ENCODE measurements at regions not wholly inside any gene's neighbourhood (a gene's known extent, or its start where the extent isn't known, plus 50 kb on each side); places are given as distances from the start of the nearest gene placed in this dataset.
A peak's percentile ranks its signal among the peaks of the same experiment; 100 is the strongest.

DNA sequence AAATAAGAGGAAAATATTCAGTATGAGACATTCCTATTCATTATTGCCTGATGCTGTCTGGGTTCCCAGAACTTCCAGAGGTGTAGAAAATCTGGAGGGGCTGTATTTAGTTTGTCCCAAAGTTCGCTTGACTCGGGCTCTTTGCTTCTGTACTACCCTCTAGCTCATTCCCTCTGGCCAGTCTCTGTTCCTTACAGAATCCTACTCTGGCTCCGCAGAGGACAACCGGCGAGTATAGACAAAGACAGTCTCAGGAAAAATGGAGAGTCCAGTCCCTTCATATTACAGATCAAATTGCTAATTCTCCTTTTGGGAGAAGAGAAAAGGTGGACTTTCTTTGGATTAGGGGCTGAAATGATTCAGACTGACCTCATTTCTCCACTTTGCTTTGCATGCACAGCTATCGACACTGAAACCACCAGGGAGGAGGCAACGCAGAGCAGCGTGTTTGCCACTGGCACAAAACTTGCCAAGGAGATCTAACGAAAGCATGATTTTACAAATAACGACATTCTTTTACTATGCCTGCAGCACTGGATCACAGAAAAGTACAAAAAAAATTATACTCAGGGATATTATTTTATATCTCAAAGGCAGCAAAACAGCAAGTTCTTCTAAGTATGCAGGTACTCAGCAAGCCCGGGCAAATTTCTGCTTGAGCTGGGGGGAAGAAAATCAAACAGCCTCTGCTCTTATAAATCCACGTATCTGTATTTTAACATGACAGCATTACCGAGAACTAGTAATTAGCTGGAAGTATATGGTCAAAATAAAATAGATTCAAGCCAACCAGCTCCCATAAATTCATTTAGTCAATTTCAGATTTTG lies 279.7 kb downstream of the NPR3 start:
- DNase-seq: no peak

DNA sequence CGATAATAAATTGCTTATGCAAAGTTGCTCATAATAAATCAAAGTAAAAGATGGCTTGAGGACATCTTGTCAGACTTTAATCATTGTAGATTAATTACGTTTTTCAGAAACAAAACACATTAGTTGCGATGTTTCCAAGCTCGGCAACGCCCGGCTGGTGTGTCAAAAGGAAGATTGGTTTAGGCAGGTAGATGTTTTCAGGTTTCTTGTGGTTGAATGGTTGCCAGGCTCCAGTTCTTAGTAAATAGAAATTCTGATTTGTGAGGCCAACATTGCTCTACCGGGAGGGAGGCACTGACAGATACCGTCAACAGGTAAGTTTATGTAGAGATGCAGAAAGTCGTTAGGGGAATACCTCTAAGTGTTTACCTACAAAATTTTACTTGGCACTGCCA lies 280.3 kb downstream of the NPR3 start:
- no peak for DNase-seq

DNA sequence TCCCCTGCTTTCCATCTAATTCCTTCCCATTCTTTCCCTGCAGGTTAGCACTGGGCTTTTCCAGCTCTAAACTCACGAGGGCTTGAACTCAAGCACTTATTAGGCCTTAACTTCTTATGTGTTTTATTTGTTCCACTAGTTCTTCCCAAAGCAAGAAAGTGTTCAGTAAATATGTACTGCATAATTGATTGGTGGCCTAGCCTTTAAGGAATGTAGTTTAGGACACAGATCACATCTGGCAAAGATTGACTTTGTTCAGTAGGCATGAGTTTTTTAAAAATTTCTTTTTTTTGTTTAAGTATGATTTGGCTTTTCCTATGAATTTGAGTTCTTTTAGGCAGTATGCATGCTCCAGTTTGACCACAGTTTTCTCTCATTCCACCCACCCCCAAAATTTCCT lies 285.2 kb downstream of the NPR3 start:
- no peak for DNase-seq

DNA sequence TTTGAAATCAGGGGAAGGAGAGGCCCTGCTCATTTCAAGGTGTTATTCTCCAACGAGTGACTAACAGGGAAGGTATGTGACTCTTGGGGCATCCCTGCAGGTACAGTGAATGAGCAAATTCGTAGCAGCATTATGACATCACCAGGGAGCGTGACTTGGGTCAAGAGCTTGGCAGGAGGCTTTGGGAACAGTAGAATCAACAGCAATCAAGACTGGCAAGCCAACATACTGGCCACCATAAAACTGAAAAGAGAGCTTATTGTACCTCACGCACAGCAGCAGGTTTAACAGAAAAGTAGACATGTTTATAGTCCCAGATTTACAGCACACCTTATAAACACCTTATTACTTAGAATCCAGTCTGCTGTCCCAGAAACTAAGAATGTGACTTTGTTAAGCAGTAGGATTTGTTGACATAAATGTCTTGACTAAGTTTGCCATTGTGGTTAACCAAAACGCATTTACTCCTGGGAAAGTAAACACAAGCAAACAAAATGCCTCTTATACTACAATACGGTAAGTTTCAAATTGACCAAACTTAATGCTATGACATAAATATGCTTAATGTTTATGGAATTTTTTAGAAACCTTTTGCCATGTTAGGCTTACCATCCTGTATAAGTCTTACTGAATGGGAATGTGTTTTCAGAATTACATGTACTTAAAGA lies 297.8 kb downstream of the NPR3 start:
- no peak for DNase-seq

DNA sequence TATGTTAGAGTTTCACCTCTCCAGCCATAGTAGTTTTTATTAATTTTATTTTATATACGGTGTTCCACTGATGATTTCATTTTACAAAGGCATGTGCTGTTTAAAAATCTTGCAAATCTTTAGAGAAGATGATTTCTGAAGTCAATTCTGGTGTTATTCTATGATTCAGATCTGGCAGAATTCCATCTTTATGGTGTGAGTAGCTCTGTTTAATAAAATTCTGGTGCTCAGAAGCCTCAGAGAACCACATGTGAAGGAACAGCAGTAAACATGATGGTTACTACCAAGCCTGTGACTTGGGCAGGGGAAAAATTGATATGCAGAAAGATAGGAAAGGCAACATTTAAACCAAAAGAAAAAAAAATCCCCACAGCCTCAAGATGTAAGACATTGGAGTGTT lies 299.7 kb downstream of the NPR3 start:
- DNase-seq: peak; percentile 66

DNA sequence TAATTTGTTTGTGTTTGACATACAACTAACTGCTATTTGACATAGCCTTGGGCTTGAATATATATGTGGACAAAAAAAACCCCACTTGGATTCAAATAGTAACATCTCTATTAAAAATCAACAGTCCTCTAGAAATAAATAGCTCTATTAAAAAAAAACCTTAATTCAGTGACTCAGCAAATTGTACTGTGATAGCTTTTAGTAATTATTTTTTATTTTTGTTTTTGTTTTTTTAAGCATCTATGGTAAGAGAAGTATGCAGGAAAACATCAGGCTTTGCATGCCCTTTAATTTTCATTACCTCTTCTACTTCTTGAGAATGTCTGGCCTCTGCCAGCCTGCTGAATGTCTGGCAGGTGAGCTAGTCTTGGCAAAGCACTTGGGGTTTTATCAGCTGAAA lies 300.7 kb downstream of the NPR3 start:
- no peak for DNase-seq

DNA sequence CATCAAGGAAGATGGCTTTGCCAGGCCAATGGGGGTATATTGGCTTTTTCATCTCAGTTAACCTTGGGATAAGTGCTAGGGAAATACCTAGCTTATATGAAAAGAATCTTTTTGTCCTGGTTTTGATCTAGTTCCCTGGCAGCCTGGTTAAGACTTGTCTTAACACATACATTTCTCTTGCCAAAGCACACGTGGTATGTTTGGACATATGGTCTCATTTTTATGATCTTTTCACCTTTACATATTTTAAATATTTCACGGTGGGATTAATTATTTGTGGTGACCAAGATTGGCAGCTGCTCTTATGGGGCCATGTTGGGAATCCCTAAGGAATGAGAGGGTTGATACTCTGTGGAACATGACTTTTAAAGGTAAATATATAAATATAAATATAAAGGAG lies 312.5 kb downstream of the NPR3 start:
- DNase-seq: peak; percentile 86

DNA sequence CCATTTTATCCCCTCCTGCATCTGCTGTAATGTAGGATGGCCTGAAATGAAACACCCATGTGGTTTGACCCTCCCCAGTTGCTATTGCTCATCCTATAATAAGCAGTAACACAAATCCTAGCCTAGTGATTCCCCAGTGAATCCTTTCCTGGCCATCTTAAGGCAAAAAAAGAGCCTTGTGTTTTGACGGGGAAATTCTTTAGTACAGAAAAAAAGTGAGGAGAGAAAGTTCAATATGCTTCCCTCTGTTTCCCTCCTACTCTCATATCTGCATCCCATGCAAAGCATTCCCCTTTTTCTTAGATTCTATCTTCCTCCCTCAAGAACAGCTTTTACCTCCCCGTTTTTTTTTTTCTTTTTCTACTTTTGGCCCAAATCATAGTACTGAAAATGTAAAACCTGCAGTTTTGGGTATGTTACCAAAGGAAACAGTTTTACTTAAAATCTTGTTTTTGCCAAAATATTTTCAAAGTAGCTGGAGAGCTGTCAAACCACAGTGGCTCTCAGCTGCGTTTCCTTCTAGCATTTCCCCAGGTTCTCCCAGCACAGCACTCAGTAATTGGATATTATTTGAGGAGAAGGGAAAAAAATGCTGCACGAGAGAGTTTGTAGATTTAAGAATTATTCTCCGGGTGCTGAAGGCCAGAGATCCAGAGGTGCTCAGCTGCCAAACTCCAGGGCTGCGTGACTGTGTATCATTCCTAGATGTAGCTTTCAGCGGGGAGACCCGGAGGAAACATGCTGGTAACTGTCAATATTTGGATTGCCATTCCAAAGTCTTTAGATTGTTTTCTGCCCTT lies 321.4 kb downstream of the NPR3 start:
- DNase-seq: peak; percentile 84

DNA sequence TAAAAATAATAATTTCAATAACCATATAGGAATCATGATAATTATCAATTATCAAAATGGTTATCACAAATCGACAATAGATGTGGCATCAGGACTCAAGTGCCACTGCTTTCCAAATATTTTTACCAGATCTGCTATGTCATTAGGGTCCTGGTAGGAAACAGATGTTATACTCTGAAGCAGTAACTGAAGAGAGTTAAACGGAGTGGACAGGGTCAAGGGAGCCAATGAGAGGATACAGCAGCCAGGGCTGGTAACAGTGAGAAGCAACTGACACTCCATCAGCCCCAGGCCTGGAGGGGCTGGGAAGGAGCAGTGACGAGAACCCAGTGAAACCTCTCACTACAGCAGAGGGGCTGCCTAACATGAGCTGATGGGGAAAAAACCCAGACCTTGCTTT lies 322.4 kb downstream of the NPR3 start:
- no peak for DNase-seq

DNA sequence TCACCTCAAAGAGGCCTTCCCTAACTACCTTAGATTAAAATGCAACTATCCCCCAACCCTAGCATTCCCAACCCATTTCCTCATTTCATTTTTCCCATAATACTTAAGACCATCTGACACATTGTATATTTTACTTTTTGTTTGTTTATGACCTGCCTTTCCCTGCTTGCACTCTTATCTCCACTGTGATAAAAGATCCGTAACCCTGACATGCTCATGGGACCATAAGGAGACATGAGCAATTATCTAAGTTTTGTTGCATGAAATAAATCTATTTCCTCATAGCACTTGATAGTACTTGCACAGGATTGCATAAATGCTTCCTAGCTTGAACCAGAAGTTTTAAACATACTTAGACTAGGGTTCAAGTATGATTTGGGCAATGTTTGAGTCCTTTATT lies 323.7 kb downstream of the NPR3 start:
- no peak for DNase-seq

DNA sequence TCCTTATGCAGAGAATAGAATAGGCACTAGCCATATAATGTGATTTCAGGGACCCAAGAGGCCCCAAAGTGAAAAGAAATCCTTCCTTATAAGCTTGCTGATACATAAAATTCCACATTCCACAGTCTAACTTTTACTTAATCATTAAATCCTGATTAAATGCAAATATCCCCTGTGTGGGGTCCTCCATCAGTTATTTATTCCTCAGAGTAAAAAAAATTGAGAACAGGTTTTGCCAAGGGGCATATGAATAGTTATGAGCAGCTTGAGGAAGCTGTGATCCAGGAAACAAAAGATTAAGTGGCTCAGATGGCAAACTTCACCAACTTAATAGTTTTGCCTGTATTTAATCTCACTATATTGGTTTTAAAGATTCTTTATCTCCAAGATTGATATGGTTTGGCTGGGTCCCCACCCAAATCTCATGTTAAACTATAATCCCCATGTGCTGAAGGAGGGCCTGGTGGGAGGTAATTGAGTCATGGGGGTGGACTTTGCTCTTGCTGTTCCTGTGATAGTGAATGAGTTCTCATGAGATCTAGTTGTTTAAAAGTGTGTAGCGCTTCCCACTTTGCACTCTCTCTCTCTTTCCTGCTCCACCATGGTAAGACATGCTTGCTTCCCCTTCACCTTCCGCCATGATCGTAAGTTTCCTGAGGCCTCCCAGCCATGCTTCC lies 324.9 kb downstream of the NPR3 start:
- DNase-seq: no peak

DNA sequence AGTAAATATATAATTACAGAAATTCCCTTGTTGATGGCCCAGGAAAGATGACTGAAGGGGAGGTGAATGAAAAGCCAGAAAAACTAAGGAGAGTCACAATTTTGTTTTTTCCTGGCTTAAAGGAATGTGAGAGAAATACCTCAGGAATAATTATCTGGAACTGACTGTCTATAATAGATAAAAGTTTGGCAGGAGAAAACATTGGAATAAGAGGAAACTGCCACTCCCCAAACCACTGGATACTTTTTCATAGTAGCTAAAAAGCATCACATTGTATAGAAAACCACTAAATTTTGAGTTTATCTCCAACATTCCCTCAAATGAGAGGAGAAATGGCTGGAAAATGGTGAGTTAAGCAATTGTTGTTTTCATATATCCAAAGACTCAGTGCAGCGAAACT lies 326.0 kb downstream of the NPR3 start:
- no peak for DNase-seq

DNA sequence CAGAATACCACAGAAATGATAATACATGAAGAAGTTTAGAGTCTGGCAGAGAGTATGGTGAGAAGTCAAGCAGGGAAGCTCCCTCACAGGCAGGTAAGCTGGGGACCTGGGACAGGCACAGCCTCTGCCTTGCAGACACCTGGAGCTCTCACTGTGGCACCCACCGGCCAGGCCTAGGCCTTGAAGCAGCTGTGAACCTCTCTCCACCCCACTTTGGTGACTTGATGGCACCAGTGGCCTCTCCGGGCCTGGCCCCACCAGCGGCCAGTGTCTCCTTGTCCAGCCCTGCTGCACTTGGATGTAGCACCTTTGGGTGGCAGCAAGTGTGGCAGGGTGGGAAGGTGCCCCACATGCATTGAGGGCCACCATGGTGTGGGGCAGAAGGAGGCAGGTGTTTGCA lies 330.5 kb downstream of the NPR3 start:
- DNase-seq: no peak

DNA sequence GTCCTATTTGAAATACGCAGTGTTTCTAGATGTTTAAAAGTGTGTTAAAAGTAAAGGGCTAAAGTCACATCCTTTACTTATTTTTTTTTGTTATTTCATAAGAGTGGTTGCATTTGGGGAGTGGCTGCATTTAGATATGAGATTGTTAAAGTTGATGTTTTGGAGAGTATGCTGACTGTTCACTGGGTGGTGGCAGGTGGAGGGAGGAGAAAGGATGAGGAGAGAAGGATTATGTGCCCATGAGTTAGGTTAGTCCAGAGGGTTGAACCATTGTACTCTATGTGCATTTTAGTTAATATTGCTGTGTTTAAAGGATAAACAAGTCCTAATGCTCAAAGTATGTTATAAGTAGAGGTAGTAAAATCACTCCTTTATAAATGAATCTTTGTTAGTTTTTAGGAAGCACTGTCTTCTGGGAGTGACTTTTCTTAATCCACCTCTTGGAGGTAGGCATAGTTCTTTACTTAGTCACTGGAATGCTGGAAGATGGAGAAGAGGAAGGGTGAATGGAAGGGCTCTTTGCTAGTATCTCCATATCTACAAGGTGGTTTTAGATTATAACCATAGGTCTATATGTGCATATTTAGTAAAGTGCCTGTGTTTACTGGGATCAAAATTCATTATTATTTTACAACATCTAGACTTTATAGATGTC lies 332.3 kb downstream of the NPR3 start:
- peak; percentile 3 for DNase-seq

DNA sequence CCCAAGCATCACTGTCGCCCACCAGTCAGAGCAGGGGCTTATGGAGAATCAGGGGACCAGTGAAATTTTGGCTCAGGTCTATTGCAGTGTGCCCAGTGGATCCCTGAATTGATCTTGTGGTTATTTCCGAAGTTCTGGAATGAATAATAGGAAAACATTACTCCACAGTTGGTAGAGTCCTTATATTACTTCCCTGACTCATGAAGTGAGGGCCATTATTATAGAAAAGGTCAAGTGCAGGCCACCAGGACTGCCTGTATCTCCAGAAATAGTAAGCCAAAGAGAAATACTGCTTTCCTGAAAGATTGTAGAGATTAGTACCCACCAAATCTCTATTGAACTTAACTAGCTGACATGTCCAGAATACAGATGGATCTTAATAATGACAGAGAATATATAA lies 335.0 kb downstream of the NPR3 start:
- DNase-seq: peak; percentile 35

DNA sequence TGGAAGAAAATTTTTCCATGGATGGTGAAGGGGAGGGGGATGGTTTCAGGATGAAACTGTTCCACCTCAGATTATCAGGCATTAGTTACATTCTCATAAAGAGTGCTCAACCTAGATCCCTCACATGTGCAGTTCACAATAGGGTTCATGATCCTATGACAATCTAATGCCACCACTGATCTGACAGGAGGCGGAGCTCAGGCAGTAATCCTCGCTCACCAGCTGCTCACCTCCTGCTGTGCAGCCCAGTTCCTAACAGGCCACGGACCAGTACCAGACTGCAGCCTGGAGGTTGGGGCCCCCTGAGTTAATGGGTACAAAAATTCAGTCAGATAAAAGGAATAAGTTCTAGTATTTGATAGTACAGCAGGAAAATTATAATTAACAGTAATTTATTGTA lies 337.2 kb downstream of the NPR3 start:
- DNase-seq: no peak

DNA sequence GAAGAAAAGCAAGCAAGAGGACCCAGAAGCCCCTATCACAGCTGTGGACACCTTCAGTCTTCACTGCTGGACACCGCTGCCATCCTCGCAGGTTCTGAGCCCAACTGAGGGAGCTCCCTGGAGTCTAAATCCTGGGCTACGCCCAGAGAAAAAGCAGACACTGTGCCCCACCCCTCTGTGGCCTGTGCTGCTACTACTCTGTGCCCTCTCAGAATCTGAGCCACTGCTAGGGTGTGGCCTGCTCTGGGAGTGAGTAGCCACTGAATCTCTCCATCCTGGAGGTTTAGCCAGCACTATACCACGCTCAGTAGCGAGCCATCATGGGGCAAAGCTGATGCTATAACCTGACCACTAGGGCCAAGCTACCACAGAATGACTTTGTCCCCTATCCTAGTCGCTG lies 338.2 kb downstream of the NPR3 start:
- no peak for DNase-seq

DNA sequence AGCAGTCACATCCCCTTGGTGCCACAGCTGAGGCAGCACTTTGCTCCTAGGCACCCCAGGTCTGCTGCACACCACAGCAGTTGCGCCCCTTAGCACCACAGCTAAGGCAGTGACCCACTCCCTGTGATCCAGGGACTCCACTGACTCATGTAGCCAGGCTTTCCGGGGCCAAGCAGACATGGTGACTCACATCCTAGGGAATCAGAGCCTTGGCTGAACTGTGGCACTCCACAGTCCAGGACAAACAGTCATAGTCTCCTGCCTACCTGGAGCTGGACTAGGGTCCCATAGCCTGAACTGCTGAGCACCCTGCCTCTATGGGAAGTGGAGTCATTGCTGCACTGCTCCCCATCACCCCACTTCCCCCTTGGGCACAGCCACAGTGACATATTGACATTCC lies 338.7 kb downstream of the NPR3 start:
- peak; percentile 90 for DNase-seq

DNA sequence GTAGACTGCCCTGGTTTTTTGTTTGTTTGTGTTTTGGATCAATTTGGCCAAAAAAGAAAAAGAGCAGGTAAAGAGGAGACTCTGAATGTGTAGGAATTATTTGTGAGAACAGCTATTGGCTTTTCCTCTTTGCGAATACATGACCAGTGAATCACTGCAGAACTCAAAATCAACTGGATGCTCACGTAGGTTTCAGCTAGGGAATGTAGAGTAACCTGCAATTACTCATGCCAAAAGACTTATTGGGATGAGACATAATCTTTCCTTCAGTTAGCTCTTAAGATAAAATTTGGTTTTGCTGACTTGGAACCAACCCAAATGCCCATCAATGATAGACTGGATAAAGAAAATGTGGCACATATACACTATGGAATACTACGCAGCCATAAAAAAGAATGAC lies 348.0 kb downstream of the NPR3 start:
- DNase-seq: no peak

DNA sequence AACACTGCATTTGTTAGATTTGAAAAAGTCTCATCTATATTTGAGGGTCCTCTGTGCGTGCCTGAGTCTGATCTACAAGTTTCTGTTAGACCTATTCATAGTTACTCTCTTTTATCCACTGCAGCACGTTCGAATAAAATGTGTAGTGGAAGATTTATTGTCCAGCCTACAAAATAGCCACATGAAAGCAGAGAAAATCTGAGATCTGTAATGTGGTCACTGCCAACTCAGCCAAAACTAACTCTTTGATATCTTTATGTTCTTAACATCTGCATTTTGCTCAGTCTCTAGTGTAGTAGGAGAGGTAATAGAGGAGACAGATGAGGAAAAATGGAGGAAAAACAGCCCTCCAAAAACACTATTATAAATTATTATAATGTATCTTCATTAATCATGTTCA lies 354.0 kb downstream of the NPR3 start:
- DNase-seq: peak; percentile 34

DNA sequence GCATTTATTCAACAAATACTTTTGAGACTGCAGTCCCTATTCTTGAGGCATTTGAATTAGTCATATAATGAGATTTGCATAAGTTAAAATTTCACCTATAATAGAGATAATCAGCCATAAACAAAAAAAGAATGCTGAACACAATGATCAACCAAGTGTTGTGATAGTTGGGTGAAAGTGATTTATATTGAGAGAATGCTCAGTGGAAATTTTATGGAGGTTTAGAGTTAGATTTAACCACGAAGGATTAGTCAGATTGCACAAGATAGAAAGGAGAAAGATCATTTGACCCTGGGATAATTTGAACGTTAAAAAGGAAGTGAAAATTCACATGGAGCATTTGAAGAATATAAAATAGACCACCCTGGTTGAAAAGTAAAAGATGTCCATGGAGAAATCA lies 356.2 kb downstream of the NPR3 start:
- no peak for DNase-seq

DNA sequence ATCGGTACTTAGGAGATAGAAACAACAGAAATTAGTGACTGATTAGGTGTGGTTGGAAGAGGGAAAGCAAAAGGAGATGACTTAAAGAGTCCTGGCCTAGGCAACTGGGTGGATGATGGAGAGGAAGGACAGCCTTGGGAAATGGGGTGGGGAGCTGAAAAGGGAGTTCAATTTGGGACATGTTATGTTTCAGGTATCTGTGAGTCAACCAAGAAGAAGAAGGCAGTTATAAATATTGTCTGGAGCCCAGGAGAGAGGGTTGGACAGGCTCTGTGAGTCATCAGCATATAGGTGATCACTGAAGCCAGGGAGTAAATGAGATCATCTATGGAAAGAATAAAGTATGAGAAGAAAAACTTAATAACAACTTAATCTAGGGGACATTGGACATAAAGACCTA lies 357.7 kb downstream of the NPR3 start:
- peak; percentile 36 for DNase-seq

DNA sequence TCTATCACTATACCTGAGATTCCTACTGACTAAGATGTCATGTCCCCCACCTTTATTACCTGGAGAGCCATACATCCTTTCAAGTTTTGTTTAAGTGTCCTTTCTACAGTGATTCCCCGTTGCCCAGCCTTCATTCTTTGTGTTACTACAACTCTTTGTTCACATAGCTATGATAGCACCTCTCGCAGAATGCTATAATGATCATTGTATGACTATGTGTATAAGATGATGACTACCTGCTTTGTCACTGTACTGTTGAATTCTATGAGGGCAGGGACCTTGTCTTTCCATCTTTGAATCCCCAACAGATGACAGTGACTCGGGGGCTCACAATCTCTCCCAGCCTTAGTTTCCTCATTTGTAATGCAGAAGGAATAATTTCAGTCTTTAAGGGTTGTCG lies 361.2 kb downstream of the NPR3 start:
- DNase-seq: no peak
